Astrocyte of the cerebellum (primary cell): ENCODE measurements at regions not wholly inside any gene's neighbourhood (a gene's known extent, or its start where the extent isn't known, plus 50 kb on each side); places are given as distances from the start of the nearest gene placed in this dataset.

Experiments used
- DNase-seq: peaks from one replicate; pipeline ENCODE4 v3.0.0-alpha.2; 2011; ENCODE audit warnings: low read depth
- H3K4me3 ChIP-seq: 2 replicates; pipeline ENCODE4 v1.5.1; 2011; ENCODE audit warnings: mild to moderate bottlenecking, low read depth, low read length, moderate library complexity
- CTCF ChIP-seq: IDR thresholded peaks from 2 replicates; pipeline ENCODE4 v1.5.1; 2012; ENCODE audit warnings: low read length, low read depth, moderate library complexity, mild to moderate bottlenecking; ENCODE audit errors: missing control alignments
- in situ Hi-C: cut with HindIII; loops from 2 replicates; pipeline ENCODE4 v1.10.0; 2017; ENCODE audit warnings: low sequenced_read_pairs

GRCh38 chr2:348361-348916 lies 60.5 kb upstream of the ALKAL2 start:
- no peak for TF ChIP-seq CTCF
- H3K4me3 ChIP-seq: no peak overlapping the region
- DNase-seq: peak; percentile 24
- in situ Hi-C loops: no loop called here

GRCh38 chr2:344811-345210 lies 56.9 kb upstream of the ALKAL2 start:
- TF ChIP-seq CTCF: no peak
- no peak for DNase-seq
- in situ Hi-C loops: no loop called here

GRCh38 chr2:343355-343754 lies 55.5 kb upstream of the ALKAL2 start:
- H3K4me3 ChIP-seq: no peak overlapping the region
- no peak for TF ChIP-seq CTCF
- no peak for DNase-seq
- in situ Hi-C loops: no loop called here

More at GRCh38 chr2:344811-345210, 56.9 kb upstream of the ALKAL2 start:
- no peak overlapping the region for H3K4me3 ChIP-seq

- TF ChIP-seq CTCF: no peak
- DNase-seq: no peak
- in situ Hi-C loops: no loop called here
- no peak overlapping the region for H3K4me3 ChIP-seq
Measured at GRCh38 chr2:341912-342311, 54.0 kb upstream of the ALKAL2 start.

GRCh38 chr2:341017-341542 lies 53.2 kb upstream of the ALKAL2 start:
- DNase-seq: no peak
- no peak overlapping the region for H3K4me3 ChIP-seq
- no peak for TF ChIP-seq CTCF
- in situ Hi-C loops: no loop called here
